Astrocyte (in vitro differentiated cells and primary cell): ENCODE measurements at regions not wholly inside any gene's neighbourhood (a gene's known extent, or its start where the extent isn't known, plus 50 kb on each side); places are given as distances from the start of the nearest gene placed in this dataset.

Experiments
- DNase-seq: peaks from one replicate; pipeline ENCODE4 v3.0.0-alpha.2; 2010; ENCODE audit warnings: low read depth
- FAIRE-seq: peaks from 2 replicates; lab custom pipeline; 2011; peaks lifted over from hg19 to GRCh38; lab: Jason Lieb, UNC
- H2AFZ ChIP-seq: 2 replicates; pipeline ENCODE4 v1.6.0; 2012; ENCODE audit warnings: low read depth, low read length, inconsistent platforms
- H3K27ac ChIP-seq: 2 replicates; pipeline ENCODE4 v1.5.1; 2011; ENCODE audit warnings: low read depth, low read length, inconsistent platforms
- H3K27me3 ChIP-seq: 2 replicates; pipeline ENCODE4 v1.6.0; 2011; ENCODE audit warnings: low read length, inconsistent platforms; ENCODE audit not compliant: insufficient read depth
- H3K36me3 ChIP-seq: 2 replicates; pipeline ENCODE4 v1.5.1; 2011; ENCODE audit warnings: low read length, inconsistent platforms; ENCODE audit not compliant: insufficient read depth
- H3K4me1 ChIP-seq: 2 replicates; pipeline ENCODE4 v1.5.1; 2011; ENCODE audit warnings: low read length, inconsistent platforms; ENCODE audit not compliant: insufficient read depth
- H3K4me2 ChIP-seq: 2 replicates; pipeline ENCODE4 v1.6.0; 2012; ENCODE audit warnings: low read length, inconsistent platforms
- H3K4me3 ChIP-seq: 2 replicates; pipeline ENCODE4 v1.5.1; 2011; ENCODE audit warnings: low read depth, mild to moderate bottlenecking, low read length, inconsistent platforms; ENCODE audit not compliant: insufficient read depth
- H3K79me2 ChIP-seq: 2 replicates; pipeline ENCODE4 v1.6.0; 2012; ENCODE audit warnings: mild to moderate bottlenecking, low read length, inconsistent platforms; ENCODE audit not compliant: insufficient read depth
- H3K9ac ChIP-seq: 2 replicates; pipeline ENCODE4 v1.6.0; 2012; ENCODE audit warnings: mild to moderate bottlenecking, low read length, inconsistent platforms
- H3K9me3 ChIP-seq: 2 replicates; pipeline ENCODE4 v1.5.1; 2012; ENCODE audit warnings: low read depth, mild to moderate bottlenecking, low read length, inconsistent platforms; ENCODE audit not compliant: insufficient read depth
- H4K20me1 ChIP-seq: 2 replicates; pipeline ENCODE4 v1.6.0; 2012; ENCODE audit warnings: low read length, inconsistent platforms; ENCODE audit not compliant: insufficient read depth
- H3K27ac Mint-ChIP-seq: one replicate; pipeline ENCODE4 v1.8.0; 2021; ENCODE audit warnings: mild to moderate bottlenecking, mixed read lengths; ENCODE audit not compliant: unreplicated experiment
- H3K27me3 Mint-ChIP-seq: one replicate; pipeline ENCODE4 v1.8.0; 2021; ENCODE audit warnings: low read depth, mixed read lengths; ENCODE audit not compliant: unreplicated experiment
- H3K36me3 Mint-ChIP-seq: one replicate; pipeline ENCODE4 v1.8.0; 2021; ENCODE audit warnings: low read depth, mixed read lengths; ENCODE audit not compliant: unreplicated experiment
- H3K4me1 Mint-ChIP-seq: one replicate; pipeline ENCODE4 v1.8.0; 2021; ENCODE audit warnings: low read depth, mixed read lengths; ENCODE audit not compliant: unreplicated experiment
- H3K4me3 Mint-ChIP-seq: one replicate; pipeline ENCODE4 v1.8.0; 2021; ENCODE audit warnings: mild to moderate bottlenecking, moderate library complexity, mixed read lengths; ENCODE audit not compliant: unreplicated experiment
- H3K9me3 Mint-ChIP-seq: one replicate; pipeline ENCODE4 v1.8.0; 2021; ENCODE audit warnings: mild to moderate bottlenecking, mixed read lengths; ENCODE audit not compliant: unreplicated experiment
- CTCF ChIP-seq: IDR thresholded peaks from 2 replicates; pipeline ENCODE4 v1.5.1; 2011; ENCODE audit warnings: low read depth, mild to moderate bottlenecking, inconsistent platforms, low read length, moderate library complexity; ENCODE audit not compliant: insufficient read depth
- EZH2 ChIP-seq: IDR thresholded peaks from 2 replicates; pipeline ENCODE4 v1.6.1; 2012; ENCODE audit warnings: mild to moderate bottlenecking, low read length, inconsistent platforms; ENCODE audit not compliant: insufficient read depth

- H3K27ac Mint-ChIP-seq: no peak overlapping the region
- FAIRE-seq (no peak), DNase-seq (no peak)
- H3K27me3 ChIP-seq: no peaks in the 10 kb centered on the region
- H3K36me3 ChIP-seq: no peaks in the 10 kb centered on the region
- no peaks in the 10 kb centered on the region for H3K4me1 Mint-ChIP-seq
- H3K9me3 Mint-ChIP-seq: peaks cover 1% of the 10 kb centered on the region
- no peak overlapping the region for H3K4me3 Mint-ChIP-seq
- no peaks in the 10 kb centered on the region for H3K27me3 Mint-ChIP-seq
- no peaks in the 10 kb centered on the region for H3K9me3 ChIP-seq
- H3K79me2 ChIP-seq: no peaks in the 10 kb centered on the region
- H4K20me1 ChIP-seq: no peaks in the 10 kb centered on the region
- no peaks in the 10 kb centered on the region for H3K36me3 Mint-ChIP-seq
- TF ChIP-seq CTCF (no peak), EZH2 (no peak)
- no peak overlapping the region for H2AFZ ChIP-seq
- H3K4me3 ChIP-seq: no peak overlapping the region
- no peaks in the 10 kb centered on the region for H3K4me1 ChIP-seq
- no peak overlapping the region for H3K27ac ChIP-seq
- H3K9ac ChIP-seq: no peak overlapping the region
- no peak overlapping the region for H3K4me2 ChIP-seq
Observed at GRCh38 chr1:69373520-69373919, 194.2 kb upstream of the LRRC7 start.

GRCh38 chr1:69376408-69376807 lies 191.3 kb upstream of the LRRC7 start:
- H3K9me3 Mint-ChIP-seq: peaks cover 1% of the 10 kb centered on the region
- no peaks in the 10 kb centered on the region for H3K36me3 Mint-ChIP-seq
- Histone ChIP-seq H3K27me3 (no peaks in the 10 kb centered on the region), H3K27ac (no peak overlapping the region), H4K20me1 (no peaks in the 10 kb centered on the region), H3K9ac (no peak overlapping the region), H3K4me1 (no peaks in the 10 kb centered on the region), H3K36me3 (no peaks in the 10 kb centered on the region), H3K9me3 (no peaks in the 10 kb centered on the region), H2AFZ (no peak overlapping the region), H3K4me2 (no peak overlapping the region), H3K79me2 (no peaks in the 10 kb centered on the region), H3K4me3 (no peak overlapping the region)
- no peak for TF ChIP-seq EZH2
- TF ChIP-seq CTCF: no peak
- no peak overlapping the region for H3K4me3 Mint-ChIP-seq
- FAIRE-seq (no peak), DNase-seq (no peak)
- no peaks in the 10 kb centered on the region for H3K27me3 Mint-ChIP-seq
- no peaks in the 10 kb centered on the region for H3K4me1 Mint-ChIP-seq
- no peak overlapping the region for H3K27ac Mint-ChIP-seq

- no peak for FAIRE-seq
- Mint-ChIP-seq H3K27me3 (no peaks in the 10 kb centered on the region), H3K4me1 (no peaks in the 10 kb centered on the region)
Observed at GRCh38 chr1:69377507-69377906, 190.2 kb upstream of the LRRC7 start.

More at GRCh38 chr1:69377507-69377906, 190.2 kb upstream of the LRRC7 start:
- no peak overlapping the region for H3K9ac ChIP-seq
- no peak overlapping the region for H3K4me3 Mint-ChIP-seq
- H3K4me3 ChIP-seq: no peak overlapping the region
- no peak overlapping the region for H3K27ac ChIP-seq
- H4K20me1 ChIP-seq: no peaks in the 10 kb centered on the region
- no peaks in the 10 kb centered on the region for H3K9me3 ChIP-seq
- H3K79me2 ChIP-seq: no peaks in the 10 kb centered on the region
- no peak overlapping the region for H3K27ac Mint-ChIP-seq
- H3K36me3 ChIP-seq: no peaks in the 10 kb centered on the region
- no peaks in the 10 kb centered on the region for H3K4me1 ChIP-seq
- no peaks in the 10 kb centered on the region for H3K27me3 ChIP-seq
- H2AFZ ChIP-seq: no peak overlapping the region
- peaks cover 1% of the 10 kb centered on the region for H3K9me3 Mint-ChIP-seq
- no peaks in the 10 kb centered on the region for H3K36me3 Mint-ChIP-seq
- TF ChIP-seq EZH2 (no peak), CTCF (no peak)
- H3K4me2 ChIP-seq: no peak overlapping the region
- no peak for DNase-seq
